PC-9 (cell line): ENCODE measurements at regions not wholly inside any gene's neighbourhood (a gene's known extent, or its start where the extent isn't known, plus 50 kb on each side); places are given as distances from the start of the nearest gene placed in this dataset.

Experiments
- BruUV-seq: library from RNA; stranded (reverse); fragments of 400-500 nt; replicated peaks from 2 replicates; lab custom pipeline; 2021; lab: Mats Ljungman, UMichigan
- CTCF ChIA-PET: fragments of 300-600 bp; sonication (Branson Sonifier 250); formaldehyde crosslinking; loops from one replicate; lab custom pipeline; 2022; ENCODE audit warnings: antibody characterized with exemption; lab: Charles Lee
- POLR2A ChIA-PET: fragments of 300-600 bp; sonication (Branson Sonifier 250); formaldehyde crosslinking; loops from one replicate; lab custom pipeline; 2022; ENCODE audit warnings: antibody characterized with exemption; ENCODE audit not compliant: unreplicated experiment; lab: Charles Lee
- DNase-seq, 2 experiments: peaks; one replicate each; pipeline versions ENCODE4 v3.0.0 to v3.0.0-alpha.2; 2015 to 2022; ENCODE audit warnings: mixed read lengths in 1 of 2
- H2AFZ ChIP-seq: fragments of 200-600 bp; sonication (generic); 2 replicates; pipeline ENCODE4 v1.8.1; 2017; ENCODE audit warnings: antibody characterized with exemption
- H3F3A ChIP-seq: fragments of 200-600 bp; sonication (generic); 2 replicates; pipeline ENCODE4 v1.8.1; 2017; ENCODE audit warnings: antibody characterized with exemption, mild to moderate bottlenecking, low read depth; ENCODE audit not compliant: insufficient read depth
- H3K27ac ChIP-seq: fragments of 200-600 bp; sonication (generic); 2 replicates; pipeline ENCODE4 v1.6.1; 2016; ENCODE audit warnings: mixed run types
- H3K27me3 ChIP-seq: fragments of 200-600 bp; sonication (generic); 2 replicates; pipeline ENCODE4 v1.6.1; 2016; ENCODE audit warnings: low read depth, mixed run types; ENCODE audit not compliant: insufficient read depth
- H3K36me3 ChIP-seq: fragments of 200-600 bp; sonication (generic); 2 replicates; pipeline ENCODE4 v1.6.1; 2016; ENCODE audit warnings: low read depth, mixed run types
- H3K4me1 ChIP-seq: fragments of 200-600 bp; sonication (generic); replicated peaks from 2 replicates; pipeline ENCODE4 v1.6.1; 2016; ENCODE audit warnings: mixed run types; ENCODE audit not compliant: insufficient read depth
- H3K4me2 ChIP-seq: fragments of 200-600 bp; sonication (generic); 2 replicates; pipeline ENCODE4 v1.6.1; 2017; ENCODE audit warnings: mixed run types
- H3K4me3 ChIP-seq: fragments of 200-600 bp; sonication (generic); 2 replicates; pipeline ENCODE4 v1.6.1; 2016; ENCODE audit warnings: mixed run types
- H3K79me2 ChIP-seq: fragments of 200-600 bp; sonication (generic); 2 replicates; pipeline ENCODE4 v1.6.1; 2017; ENCODE audit warnings: low read depth, mixed run types
- H3K9me2 ChIP-seq: fragments of 200-600 bp; sonication (generic); 2 replicates; pipeline ENCODE4 v1.8.1; 2017; ENCODE audit warnings: mild to moderate bottlenecking; ENCODE audit not compliant: insufficient read depth
- H3K9me3 ChIP-seq: fragments of 200-600 bp; sonication (generic); 2 replicates; pipeline ENCODE4 v1.8.1; 2016; ENCODE audit warnings: low read depth; ENCODE audit not compliant: insufficient read depth
- H4K20me1 ChIP-seq: fragments of 200-600 bp; sonication (generic); 2 replicates; pipeline ENCODE4 v1.8.1; 2017; ENCODE audit not compliant: insufficient read depth
- CTCF ChIP-seq: fragments of 200-600 bp; sonication (generic); conservative IDR thresholded peaks from 2 replicates; pipeline ENCODE4 v1.6.1; 2017; ENCODE audit warnings: mixed run types, antibody characterized with exemption, mild to moderate bottlenecking, moderate library complexity
- EZH2 ChIP-seq: fragments of 200-600 bp; sonication (generic); IDR thresholded peaks from 2 replicates; pipeline ENCODE4 v1.8.0; 2017; ENCODE audit warnings: antibody characterized with exemption, low read depth
- intact Hi-C: fragments of 100-400 bp; cut with micrococcal nuclease; formaldehyde crosslinking; loops from one replicate; pipeline ENCODE4 v1.10.0; 2022; ENCODE audit not compliant: unreplicated experiment

- Histone ChIP-seq H3K4me2 (no peak overlapping the region), H3K36me3 (no peaks in the 10 kb centered on the region), H3K9me2 (no peaks in the 10 kb centered on the region), H3K4me1 (no peaks in the 10 kb centered on the region), H3K4me3 (no peak overlapping the region), H3K79me2 (no peaks in the 10 kb centered on the region), H2AFZ (no peak overlapping the region), H3K27ac (no peak overlapping the region), H3K27me3 (no peaks in the 10 kb centered on the region), H3F3A (no peaks in the 10 kb centered on the region), H3K9me3 (no peaks in the 10 kb centered on the region), H4K20me1 (no peaks in the 10 kb centered on the region)
- ChIA-PET CTCF (no interaction called here), POLR2A (no interaction called here)
- BruUV-seq = no TSS peak
- TF ChIP-seq CTCF = no peak
- no peak for TF ChIP-seq EZH2
- intact Hi-C loops = no loop called here
- no peak for DNase-seq
Measured at GRCh38 chr5:68777135-68777534, 316.7 kb upstream of the SLC30A5 start.

- intact Hi-C loops = no loop called here
- Histone ChIP-seq H4K20me1 (no peaks in the 10 kb centered on the region), H3K4me2 (no peak overlapping the region), H2AFZ (no peak overlapping the region), H3K9me3 (no peaks in the 10 kb centered on the region), H3K4me3 (no peak overlapping the region), H3K27ac (no peak overlapping the region), H3K9me2 (no peaks in the 10 kb centered on the region), H3K36me3 (no peaks in the 10 kb centered on the region), H3F3A (no peaks in the 10 kb centered on the region), H3K27me3 (no peaks in the 10 kb centered on the region), H3K4me1 (no peaks in the 10 kb centered on the region), H3K79me2 (no peaks in the 10 kb centered on the region)
- TF ChIP-seq EZH2 (no peak), CTCF (no peak)
- no peak for DNase-seq
- BruUV-seq = no TSS peak
- ChIA-PET POLR2A (no interaction called here), CTCF (no interaction called here)
Measured at GRCh38 chr5:68778484-68778883, 315.3 kb upstream of the SLC30A5 start.

GRCh38 chr5:68780299-68780955 lies 313.4 kb upstream of the SLC30A5 start:
- no peaks in the 10 kb centered on the region for H3F3A ChIP-seq
- no peak for TF ChIP-seq CTCF
- TF ChIP-seq EZH2 = no peak
- H3K27me3 ChIP-seq = no peaks in the 10 kb centered on the region
- no peaks in the 10 kb centered on the region for H3K9me3 ChIP-seq
- no peak overlapping the region for H2AFZ ChIP-seq
- no peak overlapping the region for H3K27ac ChIP-seq
- H3K4me2 ChIP-seq = no peak overlapping the region
- H3K36me3 ChIP-seq = no peaks in the 10 kb centered on the region
- no peaks in the 10 kb centered on the region for H3K4me1 ChIP-seq
- intact Hi-C loops = no loop called here
- no peak for DNase-seq
- H4K20me1 ChIP-seq = no peaks in the 10 kb centered on the region
- BruUV-seq = no TSS peak
- CTCF ChIA-PET = no interaction called here
- H3K4me3 ChIP-seq = no peak overlapping the region
- no peaks in the 10 kb centered on the region for H3K9me2 ChIP-seq
- POLR2A ChIA-PET = no interaction called here
- no peaks in the 10 kb centered on the region for H3K79me2 ChIP-seq
